ENCODE measurements at regions not wholly inside any gene's neighbourhood (a gene's known extent, or its start where the extent isn't known, plus 50 kb on each side); places are given as distances from the start of the nearest gene placed in this dataset.
"Not testable (repeated sequence)": the region's sequence is repeated elsewhere in the genome, so short reads cannot be mapped to it uniquely, and the experiment has no call there.

DNA sequence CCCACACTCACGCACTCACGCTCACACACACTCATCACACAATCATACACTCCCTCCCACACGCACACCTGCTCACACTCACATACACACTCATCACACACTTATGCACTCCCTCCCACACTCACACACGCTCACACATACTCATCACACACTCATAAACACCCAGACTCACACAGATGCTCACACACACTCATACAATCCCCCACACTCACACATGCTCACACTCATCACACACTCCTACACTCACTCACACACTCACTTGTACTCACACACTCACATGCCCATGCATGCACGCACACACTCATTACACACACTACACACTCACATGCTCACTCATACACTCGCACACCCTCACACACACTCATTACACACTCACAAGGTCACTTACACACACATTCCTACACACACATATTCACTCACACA, 131.1 kb upstream of the PDE10A start:
- no peak for DNase-seq (ENCODE audit: low read depth in 2 of 2)

DNA sequence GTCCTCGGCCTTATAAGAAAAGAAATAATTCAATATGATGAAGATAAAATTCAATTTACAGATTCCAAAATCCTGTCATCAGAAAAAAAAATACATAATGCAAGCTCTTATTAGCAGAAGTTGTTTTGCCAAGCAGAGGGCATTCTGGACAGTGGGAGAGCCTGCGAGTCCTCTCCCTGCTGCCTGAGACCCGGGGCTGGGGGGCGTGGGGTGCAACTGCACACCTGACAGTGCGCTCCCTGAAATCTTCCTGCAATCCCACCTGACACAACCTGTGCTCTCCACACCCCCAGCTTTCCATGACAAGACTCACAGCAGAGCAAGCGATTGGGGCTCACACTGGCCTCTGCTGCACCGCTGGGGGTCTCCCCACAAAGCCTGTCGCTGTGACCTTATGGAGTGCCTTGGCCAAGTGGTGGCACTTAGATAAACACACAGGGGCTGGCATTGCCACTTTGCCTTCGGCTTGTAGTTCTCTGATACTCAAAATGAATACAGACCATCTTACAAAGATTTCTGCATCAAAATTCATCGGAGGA, 130.3 kb upstream of the PDE10A start:
- DNase-seq (ENCODE audit: low read depth in 2 of 2), result no peak

DNA sequence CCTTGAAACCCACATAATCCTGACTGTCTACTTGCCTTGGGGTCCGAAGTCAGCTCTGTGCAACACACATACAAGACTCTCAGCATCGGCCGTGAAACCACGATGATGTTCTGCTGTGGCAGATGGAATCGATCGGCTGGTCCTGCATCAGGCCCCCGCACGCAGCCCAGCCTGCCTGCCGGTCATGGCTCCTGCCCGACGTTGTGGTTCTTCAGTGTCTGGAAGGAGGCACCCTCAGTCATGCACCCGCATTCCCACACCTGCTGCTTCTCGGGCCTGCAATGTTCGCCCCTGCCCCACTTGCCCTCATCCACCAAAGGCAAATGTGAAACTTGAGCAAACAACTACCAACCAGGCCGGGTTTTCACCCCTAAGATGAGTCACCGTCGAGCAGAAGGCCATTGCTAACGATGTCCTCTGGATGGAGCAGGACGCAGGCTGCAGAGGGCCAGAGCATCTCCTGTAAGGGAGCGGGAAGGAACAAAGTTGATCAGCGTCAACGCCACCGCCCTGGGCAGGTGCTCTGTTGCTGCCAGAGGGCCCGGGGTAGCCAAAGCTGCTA, 128.9 kb upstream of the PDE10A start:
- no peak for DNase-seq (ENCODE audit: low read depth in 2 of 2)

DNA sequence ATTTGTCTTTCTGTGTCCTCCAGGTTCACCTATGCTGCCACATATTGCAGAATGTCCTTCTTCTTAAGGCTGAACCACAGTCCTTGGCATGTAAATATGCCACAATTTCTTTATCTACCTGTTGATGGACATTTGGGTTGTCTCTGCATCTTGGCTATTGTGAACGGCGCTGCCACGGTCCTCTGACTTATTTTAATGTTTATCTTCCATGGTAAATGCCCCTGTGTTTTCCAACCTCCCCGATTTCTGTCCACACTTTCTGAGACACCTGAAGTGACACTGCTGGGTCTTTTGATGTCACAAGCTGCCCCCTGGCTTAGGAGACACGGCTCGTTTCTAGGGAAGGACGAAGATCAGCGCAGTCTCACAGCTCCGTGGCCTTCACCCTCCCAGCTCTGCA, 128.3 kb upstream of the PDE10A start:
- DNase-seq (ENCODE audit: low read depth in 2 of 2), result no peak

DNA sequence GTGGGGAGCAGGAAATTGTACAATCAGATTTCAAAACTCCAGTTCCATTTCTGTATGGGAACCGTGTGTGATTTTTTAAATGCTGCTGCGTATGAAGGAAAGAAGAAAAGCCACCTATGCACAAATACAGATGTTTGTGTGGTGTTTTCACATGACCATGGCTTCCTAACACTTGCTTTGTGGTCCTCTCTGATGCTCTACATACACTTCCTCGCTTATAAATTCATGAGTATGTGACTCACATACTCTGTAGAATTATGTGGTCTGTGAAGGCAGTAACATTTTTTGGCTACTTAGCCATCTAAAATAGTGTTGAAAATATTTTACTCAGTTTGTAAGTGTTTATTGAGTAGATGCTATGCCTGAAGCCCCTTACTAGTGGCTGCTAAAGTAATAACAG, 119.8 kb upstream of the PDE10A start:
- no peak for DNase-seq (ENCODE audit: low read depth in 2 of 2)

DNA sequence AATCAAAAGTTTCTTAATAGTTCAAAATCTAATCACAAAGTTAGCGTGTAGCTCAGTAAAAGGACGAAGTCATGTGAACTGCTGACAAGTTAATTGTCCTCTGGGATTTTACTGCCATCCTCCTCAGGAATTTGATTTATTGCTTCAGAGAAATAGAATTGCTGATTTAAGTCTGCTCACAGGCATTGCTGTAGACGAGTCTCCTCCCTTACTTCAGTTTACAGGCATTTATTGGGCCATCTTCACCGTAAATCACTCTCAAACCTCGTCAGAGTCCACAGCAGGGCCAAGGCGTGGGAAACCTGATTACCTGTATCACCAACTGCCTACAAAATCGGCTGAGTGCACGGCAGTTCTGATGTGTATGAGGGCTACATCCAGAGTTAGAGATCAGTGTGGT, 119.1 kb upstream of the PDE10A start:
- DNase-seq (ENCODE audit: low read depth in 2 of 2), result no peak

DNA sequence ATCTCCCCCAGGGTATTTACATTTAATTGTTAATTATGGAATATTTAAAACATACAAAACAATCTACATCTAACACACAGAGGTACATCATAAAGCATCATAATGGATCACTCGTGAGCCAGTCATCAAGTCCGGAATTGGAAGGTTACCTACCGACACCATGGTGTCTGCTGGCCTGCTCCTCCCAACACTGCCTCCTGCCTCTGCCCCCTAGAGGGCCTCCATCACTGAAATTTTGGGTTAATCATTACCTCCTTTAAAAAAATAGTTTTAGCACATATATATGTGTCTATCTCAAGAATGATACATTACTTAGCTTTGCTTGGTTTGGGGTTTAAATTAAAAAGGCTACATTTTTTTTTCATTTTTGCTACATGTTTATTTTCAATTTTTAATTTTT, 114.6 kb upstream of the PDE10A start:
- DNase-seq (ENCODE audit: low read depth in 2 of 2), result no peak

DNA sequence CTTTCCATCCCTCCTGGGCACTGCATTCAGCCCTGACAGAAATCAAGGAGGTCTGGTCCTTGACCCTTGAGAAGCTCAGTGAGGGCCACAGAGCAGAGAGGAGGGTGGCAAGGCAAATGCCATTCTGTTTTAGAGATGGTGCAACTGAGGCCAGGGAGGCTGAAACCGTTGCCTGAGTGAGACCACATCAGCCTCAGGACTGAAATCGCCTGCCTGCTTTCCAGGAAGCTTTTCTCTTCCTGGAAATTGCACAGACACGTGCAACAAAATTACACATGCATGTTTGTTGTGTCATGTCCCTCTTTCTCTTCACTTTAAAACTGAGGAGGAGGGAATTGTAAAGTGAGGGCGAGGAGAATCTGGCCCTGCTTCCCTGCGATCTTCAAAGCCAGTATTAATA, 113.7 kb upstream of the PDE10A start:
- no peak for DNase-seq (ENCODE audit: low read depth in 2 of 2)

DNA sequence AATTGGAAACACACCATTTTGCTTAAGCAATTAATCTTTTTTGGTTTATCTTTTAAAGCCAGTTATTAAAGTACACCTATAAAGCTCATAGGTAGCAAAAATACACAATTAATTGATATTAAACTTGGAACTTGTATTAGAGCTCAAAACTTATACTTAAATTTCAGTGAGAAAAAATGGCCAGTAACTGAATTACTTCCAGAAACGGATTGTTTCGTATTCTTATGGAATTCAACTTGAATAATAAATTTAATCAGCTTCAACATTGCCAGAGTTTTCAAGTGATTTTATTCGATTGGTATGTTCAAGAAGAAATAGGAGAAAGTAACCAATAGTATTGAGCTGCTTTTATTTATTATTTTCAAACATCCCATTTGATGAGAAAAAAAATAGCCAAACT, 112.7 kb upstream of the PDE10A start:
- DNase-seq (ENCODE audit: low read depth in 2 of 2), result no peak

DNA sequence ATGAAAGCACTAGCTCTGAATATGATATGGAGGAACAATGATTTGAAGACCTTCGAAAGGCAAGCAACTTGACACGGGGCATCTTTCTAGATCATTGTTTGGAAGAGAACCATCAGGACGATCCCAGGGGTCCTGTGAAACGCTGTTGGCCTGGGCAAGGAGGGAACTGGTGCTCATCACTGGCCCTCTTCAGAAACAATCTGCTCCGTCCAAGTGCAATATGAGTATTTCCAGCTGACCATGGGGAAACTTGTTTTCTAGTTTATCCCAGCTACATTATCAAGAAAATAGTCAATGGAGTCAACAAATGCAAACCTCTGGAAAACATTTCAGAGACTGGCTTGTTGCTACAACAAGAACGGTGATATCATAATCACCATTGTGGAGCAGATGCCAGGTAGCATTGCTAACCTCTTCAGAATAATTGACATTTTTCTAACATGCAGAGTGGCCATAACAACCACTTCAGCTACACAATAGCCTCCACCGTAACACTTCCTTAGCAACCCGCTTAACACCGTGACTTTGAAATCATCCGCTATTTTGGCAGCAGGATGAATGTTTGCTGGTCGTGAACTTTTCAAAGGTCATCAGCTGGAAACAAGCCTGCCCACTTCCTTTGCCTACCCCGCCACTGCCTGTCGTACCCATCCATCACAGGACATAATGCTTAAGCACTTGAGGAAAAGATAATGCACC, 112.0 kb upstream of the PDE10A start:
- no peak for DNase-seq (ENCODE audit: low read depth in 2 of 2)

DNA sequence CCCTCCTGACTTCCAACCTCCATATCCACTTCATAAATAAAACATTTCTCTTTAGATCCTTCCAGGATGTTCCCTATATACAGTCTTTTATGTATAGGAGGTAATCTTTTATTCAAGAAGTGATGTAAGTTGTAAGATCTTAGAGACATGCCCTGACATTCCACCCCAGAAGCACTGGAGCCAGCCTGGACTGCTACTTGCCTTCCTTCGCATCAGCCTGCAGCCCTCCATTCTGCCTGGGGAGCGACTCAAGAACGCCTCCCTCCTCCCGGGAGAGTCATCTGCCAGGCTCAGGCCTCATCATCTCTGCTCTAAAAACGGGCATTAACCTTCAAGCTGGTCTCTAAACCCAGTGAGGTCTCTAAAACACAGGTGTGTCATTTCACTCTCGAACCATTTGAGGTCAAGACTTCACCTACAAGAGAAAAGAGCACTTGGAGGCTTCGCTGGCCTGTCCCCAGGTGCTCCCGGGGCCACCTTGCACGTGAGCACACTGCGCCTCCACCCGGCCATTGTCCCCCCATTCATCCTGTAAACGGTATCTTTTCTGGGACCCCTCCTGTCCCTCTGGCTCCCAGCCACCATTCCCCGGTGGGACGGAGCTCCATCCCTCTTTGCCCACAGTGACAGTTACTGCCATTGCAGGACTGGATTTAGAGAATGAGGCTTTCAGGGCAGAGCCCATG, 107.5 kb upstream of the PDE10A start:
- DNase-seq (ENCODE audit: low read depth in 2 of 2), result no peak

DNA sequence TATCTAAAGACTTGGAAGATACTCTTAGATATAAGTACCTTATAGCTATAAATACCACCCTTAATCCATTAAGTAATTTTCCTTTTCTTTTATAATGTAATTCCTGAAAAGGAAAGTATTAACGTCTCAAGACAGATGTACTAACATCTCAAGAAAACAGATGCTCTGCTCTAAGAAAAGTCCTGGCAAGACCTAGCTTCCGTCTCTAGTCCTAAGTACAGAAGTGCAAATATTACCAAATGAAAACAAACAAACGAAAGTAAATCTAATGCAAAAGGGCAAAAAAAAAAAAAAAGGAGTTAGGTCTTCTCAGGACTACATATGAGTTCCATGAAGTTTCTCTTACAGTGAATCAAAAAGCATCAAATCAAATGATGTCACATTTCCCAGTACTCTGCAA, 106.8 kb upstream of the PDE10A start:
- DNase-seq (ENCODE audit: low read depth in 2 of 2), result no peak

DNA sequence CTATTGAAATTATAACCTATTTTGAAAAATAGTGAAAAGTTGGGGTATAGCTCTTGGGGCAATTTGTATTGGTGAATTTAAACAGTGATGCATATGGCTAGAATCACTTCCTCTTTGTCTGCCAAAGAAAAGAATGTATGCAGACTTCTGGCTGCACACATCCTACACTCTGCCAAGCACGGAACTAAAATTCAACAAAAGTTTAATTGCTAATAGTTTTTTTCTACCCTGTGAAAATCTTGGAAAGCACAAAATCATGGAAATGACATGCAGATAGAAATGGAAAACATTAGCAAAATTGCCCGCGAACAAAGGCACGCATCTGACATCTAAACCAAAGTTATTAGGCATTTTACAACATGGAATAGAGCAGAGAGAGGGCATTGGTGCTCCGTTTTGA, 106.4 kb upstream of the PDE10A start:
- no peak for DNase-seq (ENCODE audit: low read depth in 2 of 2)

DNA sequence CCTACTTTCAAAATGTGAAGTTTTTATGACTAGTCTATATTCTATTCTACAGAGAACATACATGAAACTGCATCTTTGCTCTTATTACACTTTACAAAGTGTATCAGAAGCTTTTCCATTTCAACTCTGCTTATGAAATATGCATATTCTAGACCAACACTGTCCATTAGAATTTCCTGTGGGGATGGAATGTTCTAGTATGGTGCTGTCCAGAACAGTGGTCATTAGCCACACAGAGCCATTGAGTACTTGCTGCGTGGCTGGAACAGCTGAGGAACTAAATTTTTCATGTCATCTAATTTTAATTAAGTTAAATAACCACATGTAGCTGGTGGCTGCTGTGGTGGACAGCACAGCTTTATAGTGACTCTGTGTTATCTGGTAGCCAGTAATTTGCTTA, 105.9 kb upstream of the PDE10A start:
- DNase-seq (ENCODE audit: low read depth in 2 of 2), result no peak

DNA sequence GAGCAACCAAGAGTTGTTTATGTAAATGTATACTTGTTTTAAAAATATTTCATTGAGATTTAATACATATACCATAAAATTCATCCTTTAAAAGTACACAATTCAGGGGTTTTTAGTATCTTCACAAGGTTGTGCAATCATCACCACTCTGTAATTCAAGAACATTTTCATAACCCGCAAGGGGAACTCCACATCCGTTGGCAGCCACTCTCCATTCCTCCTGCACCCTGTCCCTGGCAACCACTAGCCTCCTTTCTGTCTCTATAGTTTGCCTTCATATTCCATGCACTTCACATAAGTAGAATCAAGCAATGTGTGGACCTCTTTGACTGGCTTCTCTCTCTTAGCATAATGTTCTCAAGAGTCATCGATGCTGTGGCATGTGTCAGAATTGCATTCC, 104.2 kb upstream of the PDE10A start:
- DNase-seq (ENCODE audit: low read depth in 2 of 2), result no peak

DNA sequence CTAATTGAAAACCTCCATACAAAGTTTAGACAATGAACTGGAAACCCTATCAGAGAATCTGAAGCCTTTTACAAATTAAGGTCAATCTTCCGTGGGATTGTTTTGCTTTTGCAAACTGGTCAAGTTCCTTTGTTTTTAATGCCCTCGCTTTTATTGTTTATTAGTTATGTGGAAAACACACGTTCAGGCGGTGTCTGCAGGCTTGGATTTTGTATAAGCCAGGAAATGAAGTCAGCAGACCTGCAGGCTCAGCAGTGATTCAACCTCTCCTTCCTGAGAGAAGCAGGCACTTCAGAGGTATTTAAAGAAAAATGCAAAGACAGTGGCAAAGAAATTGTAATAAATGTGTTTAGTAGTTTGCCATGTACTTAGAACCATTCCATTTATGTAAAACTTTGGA, 103.4 kb upstream of the PDE10A start:
- no peak for DNase-seq (ENCODE audit: low read depth in 2 of 2)

DNA sequence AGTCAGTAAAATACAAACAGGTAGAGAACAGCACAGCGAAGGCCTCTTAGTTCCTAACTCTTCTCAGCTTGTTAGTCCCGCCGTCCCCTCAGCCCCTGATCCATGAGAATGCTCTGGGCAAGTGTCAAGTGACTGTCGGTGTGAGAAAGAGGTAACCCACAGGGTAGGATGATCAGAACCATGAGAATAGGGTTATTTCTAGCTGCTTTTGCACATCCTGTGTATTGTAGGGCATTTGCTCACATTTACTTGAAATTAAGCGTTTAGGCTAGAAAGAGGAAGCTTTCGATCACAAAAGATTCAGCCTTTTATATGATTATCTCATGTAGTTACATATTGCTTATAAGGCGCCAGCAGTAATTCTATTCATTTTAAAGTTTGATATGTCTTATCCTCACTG, 103.0 kb upstream of the PDE10A start:
- DNase-seq (ENCODE audit: low read depth in 2 of 2), result no peak

DNA sequence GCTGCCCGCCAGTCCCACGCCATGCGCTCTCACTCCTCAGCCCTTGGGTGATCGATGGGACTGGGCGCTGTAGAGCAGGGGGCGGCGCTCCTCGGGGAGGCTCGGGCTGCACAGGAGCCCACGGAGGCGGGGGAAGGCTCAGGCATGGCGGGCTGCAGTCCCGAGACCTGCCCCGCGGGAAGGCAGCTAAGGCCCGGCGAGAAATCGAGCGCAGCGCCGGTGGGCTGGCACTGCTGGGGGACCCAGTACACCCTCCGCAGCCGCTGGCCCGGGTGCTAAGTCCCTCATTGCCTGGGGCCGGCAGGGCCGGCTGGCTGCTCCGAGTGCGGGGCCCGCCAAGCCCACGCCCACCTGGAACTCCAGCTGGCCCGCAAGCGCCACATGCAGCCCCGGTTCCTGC, 102.2 kb upstream of the PDE10A start:
- not testable (repeated sequence) for DNase-seq (ENCODE audit: low read depth in 2 of 2)

DNA sequence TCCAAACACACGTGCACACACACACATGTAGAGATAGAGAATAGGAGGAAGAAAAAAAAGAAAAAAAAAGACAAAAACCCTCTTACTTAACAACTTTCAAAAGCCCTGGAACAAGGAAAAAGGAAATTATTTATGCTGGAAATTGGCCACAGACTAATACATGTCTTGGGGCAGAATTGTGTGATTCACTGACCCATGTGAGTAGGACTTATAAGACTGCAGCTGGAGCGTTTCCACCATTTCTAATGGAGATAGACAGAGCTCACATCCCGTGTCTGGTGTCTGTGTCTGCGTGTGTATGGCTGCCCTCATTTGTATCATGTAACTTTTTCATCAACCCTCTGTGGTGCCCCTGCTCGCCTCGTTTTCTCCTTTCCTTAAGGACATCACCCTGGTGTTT, 99.8 kb upstream of the PDE10A start:
- no peak for DNase-seq (ENCODE audit: low read depth in 2 of 2)

DNA sequence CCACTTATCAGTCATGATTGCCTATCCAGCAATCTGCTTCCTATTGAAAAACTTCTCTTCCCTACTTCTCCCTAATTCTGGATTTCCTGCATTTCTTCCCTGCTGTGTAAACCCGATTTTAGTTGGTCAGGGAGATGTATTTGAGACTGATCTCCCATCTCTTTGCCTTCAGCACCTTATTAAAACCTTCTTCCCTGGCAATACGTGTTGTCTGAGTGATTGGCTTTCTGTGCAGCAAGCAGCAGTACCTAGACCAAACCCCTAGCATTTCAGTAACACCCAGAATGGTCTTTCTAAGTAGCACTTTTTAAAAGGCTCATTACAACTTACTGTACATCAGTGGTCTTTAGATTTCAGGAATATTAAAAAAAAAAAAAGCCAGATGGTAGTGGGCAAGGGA, 99.1 kb upstream of the PDE10A start:
- DNase-seq (ENCODE audit: low read depth in 2 of 2), result no peak

DNA sequence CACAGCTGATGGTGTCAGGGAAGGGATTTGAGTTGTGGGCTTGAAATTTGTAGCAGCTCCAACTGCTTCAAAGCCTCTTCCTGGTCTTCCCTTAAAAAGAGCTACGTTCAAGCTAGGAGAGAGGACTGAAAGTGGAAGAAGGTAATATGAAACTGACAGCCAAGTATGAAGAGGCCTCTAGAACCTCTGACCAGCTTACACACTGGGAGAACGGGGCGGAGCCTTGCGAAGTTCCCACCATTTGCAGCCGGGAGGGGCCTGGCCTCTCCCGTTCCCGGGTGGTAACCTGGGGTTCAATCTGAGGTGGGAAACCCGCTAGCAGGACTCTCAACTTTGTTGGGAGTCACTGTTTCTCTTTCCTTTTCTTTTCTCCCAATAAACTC, 97.8 kb upstream of the PDE10A start:
- DNase-seq (ENCODE audit: low read depth in 2 of 2), result no peak

DNA sequence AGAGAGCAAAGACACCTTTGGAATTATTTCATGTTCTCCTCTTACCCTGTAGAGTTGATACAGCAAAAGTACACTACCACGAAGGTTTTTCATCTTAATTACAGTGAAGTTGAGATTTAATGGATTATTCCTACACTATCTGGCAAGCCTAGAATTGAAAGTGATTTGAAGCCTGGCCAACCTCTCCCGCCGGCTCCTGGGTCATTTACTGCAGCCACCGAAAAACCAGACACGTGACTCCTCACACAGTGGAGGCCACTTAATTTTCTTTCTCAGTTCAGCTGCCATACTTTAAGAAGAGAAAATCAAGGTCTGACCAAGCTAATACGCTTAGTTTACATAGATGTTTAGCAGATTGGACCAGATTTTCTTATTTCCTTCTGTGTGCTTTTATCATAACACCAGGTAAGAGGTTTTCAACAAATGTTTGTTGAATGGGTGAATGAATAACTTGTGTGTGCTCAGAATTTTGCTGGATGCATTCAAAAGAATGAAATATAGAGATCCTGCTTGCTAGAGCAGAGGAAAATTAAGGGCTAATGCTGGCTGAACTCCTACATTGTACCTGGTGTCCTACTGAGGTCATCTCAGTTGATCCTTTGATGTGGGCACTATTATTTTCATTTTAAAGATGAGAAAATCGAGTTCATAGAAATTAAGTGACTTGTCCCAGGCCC, 97.2 kb upstream of the PDE10A start:
- no peak for DNase-seq (ENCODE audit: low read depth in 2 of 2)

DNA sequence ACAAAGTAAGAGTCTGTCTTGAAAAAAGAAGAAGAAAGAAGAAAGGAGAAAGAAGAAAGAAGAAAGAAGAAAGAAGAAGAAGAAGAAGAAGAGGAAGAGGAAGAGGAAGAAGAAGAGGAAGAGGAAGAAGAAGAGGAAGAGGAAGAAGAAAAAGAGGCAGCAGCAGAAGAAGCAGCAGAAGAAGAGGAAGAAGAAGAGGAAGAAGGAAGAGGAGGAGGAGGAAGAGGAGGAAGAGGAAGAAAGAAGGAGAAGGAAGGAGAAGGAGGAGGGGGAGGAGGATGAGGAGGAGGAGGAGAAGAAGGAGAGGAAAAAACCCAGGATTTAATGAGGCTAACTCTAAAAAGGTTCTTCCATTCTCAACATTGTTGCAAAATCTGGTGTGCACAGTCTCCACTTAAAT, 95.4 kb upstream of the PDE10A start:
- DNase-seq (ENCODE audit: low read depth in 2 of 2), result no peak
